Astrocyte of the spinal cord (primary cell): ENCODE measurements at regions not wholly inside any gene's neighbourhood (a gene's known extent, or its start where the extent isn't known, plus 50 kb on each side); places are given as distances from the start of the nearest gene placed in this dataset.

ENCODE experiments used
- DNase-seq: peaks from one replicate; pipeline ENCODE4 v3.0.0; 2011; ENCODE audit warnings: low read depth, low spot score
- H3K4me3 ChIP-seq: 2 replicates; pipeline ENCODE4 v1.5.1; 2011; ENCODE audit warnings: low read depth, mild to moderate bottlenecking, low read length, moderate library complexity
- CTCF ChIP-seq: IDR thresholded peaks from 2 replicates; pipeline ENCODE4 v1.5.1; 2012; ENCODE audit warnings: low read depth, mild to moderate bottlenecking, low read length, inconsistent platforms
- in situ Hi-C: cut with HindIII; loops from 2 replicates; pipeline ENCODE4 v1.10.0; 2017; ENCODE audit warnings: low sequenced_read_pairs

GRCh38 chr10:55051515-55051914 lies 250.5 kb upstream of the PCDH15 start:
- no peak for TF ChIP-seq CTCF
- in situ Hi-C loops, result no loop called here
- DNase-seq, result no peak
- H3K4me3 ChIP-seq, result no peak overlapping the region

- in situ Hi-C loops, result no loop called here
- no peak overlapping the region for H3K4me3 ChIP-seq
- no peak for DNase-seq
- TF ChIP-seq CTCF, result no peak
Observed at GRCh38 chr10:55048830-55049498, 247.9 kb upstream of the PCDH15 start.

- in situ Hi-C loops, result no loop called here
- DNase-seq, result no peak
- no peak overlapping the region for H3K4me3 ChIP-seq
- TF ChIP-seq CTCF, result no peak
Observed at GRCh38 chr10:55043540-55043939, 242.5 kb upstream of the PCDH15 start.

GRCh38 chr10:55033061-55033460 lies 232.0 kb upstream of the PCDH15 start:
- no peak overlapping the region for H3K4me3 ChIP-seq
- in situ Hi-C loops, result no loop called here
- no peak for DNase-seq
- no peak for TF ChIP-seq CTCF

- DNase-seq, result no peak
- in situ Hi-C loops, result no loop called here
- H3K4me3 ChIP-seq, result no peak overlapping the region
- no peak for TF ChIP-seq CTCF
Observed at GRCh38 chr10:55024713-55025112, 223.7 kb upstream of the PCDH15 start.

- DNase-seq, result peak; percentile 17
- TF ChIP-seq CTCF, result no peak
- in situ Hi-C loops, result no loop called here
- H3K4me3 ChIP-seq, result no peak overlapping the region
Observed at GRCh38 chr10:55019439-55019838, 218.4 kb upstream of the PCDH15 start.
